K562 (cell line): ENCODE measurements at regions not wholly inside any gene's neighbourhood (a gene's known extent, or its start where the extent isn't known, plus 50 kb on each side); places are given as distances from the start of the nearest gene placed in this dataset.

Source experiments
- ARID4B ChIP-seq: sonication (generic); formaldehyde crosslinking; IDR thresholded peaks from 2 replicates; pipeline ENCODE4 v1.8.0; 2022; ENCODE audit warnings: mild to moderate bottlenecking, missing genetic modification reagents
- ASH1L ChIP-seq: fragments of 450-650 bp; IDR thresholded peaks from 2 replicates; pipeline ENCODE4 v1.6.1; 2018; ENCODE audit warnings: borderline replicate concordance, mild to moderate bottlenecking, low read depth; ENCODE audit not compliant: partially characterized antibody
- BACH1 ChIP-seq: fragments of 200-800 bp; sonication (Bioruptor generic); IDR thresholded peaks from 2 replicates; pipeline ENCODE4 v1.6.1; 2016; ENCODE audit warnings: missing genetic modification characterization, missing compliant biosample characterization
- CEBPG ChIP-seq, 3 experiments: fragments of 200-800 bp in 1 of 3; sonication (Bioruptor generic) in 1 of 3; sonication (generic) in 1 of 3; formaldehyde crosslinking in 1 of 3; IDR thresholded peaks in 2 of 3; conservative IDR thresholded peaks in 1 of 3; 2 replicates each; pipeline versions ENCODE4 v1.6.1 to v1.8.0; 2016 to 2022; ENCODE audit warnings: missing compliant biosample characterization in 2 of 3, missing genetic modification characterization in 2 of 3, mild to moderate bottlenecking in 1 of 3, missing genetic modification reagents in 1 of 3
- GATAD2B ChIP-seq: fragments of 450-650 bp; IDR thresholded peaks from 2 replicates; pipeline ENCODE4 v1.6.1; 2017; ENCODE audit warnings: mild to moderate bottlenecking, borderline replicate concordance
- GTF2F1 ChIP-seq: IDR thresholded peaks from 2 replicates; pipeline ENCODE4 v1.6.1; 2011; ENCODE audit warnings: low read depth, low read length, improper control_type of control experiment
- HES1 ChIP-seq: fragments of 450-650 bp; IDR thresholded peaks from 2 replicates; pipeline ENCODE4 v1.6.1; 2016; ENCODE audit warnings: low read depth, mild to moderate bottlenecking, moderate library complexity
- JUND ChIP-seq, 2 experiments: IDR thresholded peaks; 2 replicates in 1 of 2; 3 replicates in 1 of 2; pipeline ENCODE4 v1.6.1; 2011; ENCODE audit warnings: borderline replicate concordance in 2 of 2, low read depth in 2 of 2, low read length in 2 of 2, improper control_type of control experiment in 1 of 2, missing biosample characterization in 1 of 2, missing genetic modification characterization in 1 of 2, missing genetic modification reagents in 1 of 2
- KHSRP ChIP-seq: fragments of 450-650 bp; IDR thresholded peaks from 2 replicates; pipeline ENCODE4 v1.6.1; 2017
- NR4A1 ChIP-seq, 2 experiments: fragments of 250-450 bp in 1 of 2; fragments of 450-650 bp in 1 of 2; sonication (Bioruptor Pico) in 1 of 2; IDR thresholded peaks; 2 replicates each; pipeline versions ENCODE4 v1.4.0 to v1.6.1; 2016 to 2020; ENCODE audit warnings: mild to moderate bottlenecking in 2 of 2, missing compliant biosample characterization in 1 of 2, missing genetic modification characterization in 1 of 2, moderate library complexity in 1 of 2
- RBM25 ChIP-seq: fragments of 200-400 bp; formaldehyde crosslinking; IDR thresholded peaks from 2 replicates; pipeline ENCODE4 v1.6.1; 2018; ENCODE audit warnings: low read length, low read depth, moderate library complexity; ENCODE audit not compliant: severe bottlenecking
- SRSF9 ChIP-seq: fragments of 200-400 bp; formaldehyde crosslinking; IDR thresholded peaks from 2 replicates; pipeline ENCODE4 v1.6.1; 2017; ENCODE audit warnings: low read depth, low read length, borderline replicate concordance
- TSC22D4 ChIP-seq: fragments of 450-650 bp; IDR thresholded peaks from 2 replicates; pipeline ENCODE4 v1.6.1; 2016; ENCODE audit warnings: missing genetic modification characterization, missing biosample characterization, control low read depth
- WHSC1 ChIP-seq: IDR thresholded peaks from one replicate; pipeline ENCODE4 v1.6.1; 2012; ENCODE audit warnings: low read length, control low read depth, inconsistent platforms
- ZNF174 ChIP-seq: fragments of 250-450 bp; sonication (Bioruptor Pico); IDR thresholded peaks from 2 replicates; pipeline ENCODE4 v1.4.0; 2020; ENCODE audit warnings: mild to moderate bottlenecking
- ZNF395 ChIP-seq: fragments of 200-800 bp; sonication (Bioruptor generic); IDR thresholded peaks from 2 replicates; pipeline ENCODE4 v1.6.1; 2017; ENCODE audit warnings: missing genetic modification characterization, missing compliant biosample characterization
- ZNF644 ChIP-seq: fragments of 200-800 bp; sonication (Bioruptor generic); IDR thresholded peaks from 2 replicates; pipeline ENCODE4 v1.6.1; 2016; ENCODE audit warnings: low read depth, missing genetic modification characterization, missing compliant biosample characterization
- ZNF668 ChIP-seq: fragments of 250-450 bp; sonication (Bioruptor Pico); IDR thresholded peaks from 2 replicates; pipeline ENCODE4 v1.8.0; 2022; ENCODE audit warnings: mild to moderate bottlenecking, inconsistent platforms
- ZNF707 ChIP-seq: fragments of 250-450 bp; sonication (Bioruptor Pico); conservative IDR thresholded peaks from 2 replicates; pipeline ENCODE4 v1.8.0; 2022; ENCODE audit warnings: inconsistent platforms, mild to moderate bottlenecking, moderate library complexity

- TF ChIP-seq NR4A1 (CRISPR knock-in tag; IDR thresholded peaks at IDR 0.05), result no peak
- no peak for TF ChIP-seq NR4A1 (tag; IDR thresholded peaks at IDR 0.05)
- TF ChIP-seq ZNF707 (CRISPR knock-in tag), result no peak
- TF ChIP-seq SRSF9, result no peak
- TF ChIP-seq ASH1L, result no peak
- no peak for TF ChIP-seq TSC22D4 (tag)
- TF ChIP-seq KHSRP, result no peak
- no peak for TF ChIP-seq ZNF644 (tag)
- no peak for TF ChIP-seq GTF2F1
- no peak for TF ChIP-seq RBM25
- TF ChIP-seq GATAD2B, result no peak
- no peak for TF ChIP-seq ZNF395
- TF ChIP-seq HES1, result no peak
- TF ChIP-seq ARID4B, result no peak
- TF ChIP-seq JUND (IDR thresholded peaks at IDR 0.05; ENCODE audit: borderline replicate concordance, low read depth, low read length), result peak; percentile 68
- no peak for TF ChIP-seq JUND (tag; IDR thresholded peaks at IDR 0.05; ENCODE audit: borderline replicate concordance, low read depth, low read length)
- TF ChIP-seq WHSC1, result no peak
- no peak for TF ChIP-seq ZNF668
- TF ChIP-seq BACH1, result no peak
- no peak for TF ChIP-seq ZNF174 (CRISPR knock-in tag)
- TF ChIP-seq CEBPG (CRISPR knock-in tag; IDR thresholded peaks at IDR 0.05), result no peak
- peak; percentile 85 to 92 for TF ChIP-seq CEBPG (tag; conservative IDR thresholded peaks at IDR 0.05 in 1 of 2, IDR thresholded peaks at IDR 0.05 in 1 of 2)
- TF ChIP-seq, all 486 proteins: peak for 13
Observed at GRCh38 chr3:62940771-62941563, 65.8 kb upstream of the CADPS start (continued).
